ENCODE measurements at regions not wholly inside any gene's neighbourhood (a gene's known extent, or its start where the extent isn't known, plus 50 kb on each side); places are given as distances from the start of the nearest gene placed in this dataset.

GRCh38 chr6:16903470-16903869, 142.2 kb upstream of the ATXN1 start:
- no peak overlapping the region for H3K9ac ChIP-seq (ENCODE audit: low read length)
- TF ChIP-seq SMC3 (conservative IDR thresholded peaks at IDR 0.05; ENCODE audit: poor library complexity) (no peak), TAF1 (IDR thresholded peaks at IDR 0.05; ENCODE audit: low read depth) (no peak), EZH2 (IDR thresholded peaks at IDR 0.05; ENCODE audit: borderline replicate concordance, insufficient read depth, low read length, poor library complexity, severe bottlenecking) (no peak), CTCF (IDR thresholded peaks at IDR 0.05; ENCODE audit: poor library complexity, severe bottlenecking) (no peak), RAD21 (conservative IDR thresholded peaks at IDR 0.05) (no peak), POLR2AphosphoS5 (IDR thresholded peaks at IDR 0.05) (no peak), MXI1 (conservative IDR thresholded peaks at IDR 0.05; ENCODE audit: poor library complexity, severe bottlenecking) (no peak)
- no peaks in the 10 kb centered on the region for H3K36me3 ChIP-seq (ENCODE audit: insufficient read depth, low read length)
- H4K20me1 ChIP-seq (ENCODE audit: insufficient read depth), result no peaks in the 10 kb centered on the region
- no peak overlapping the region for H3K4me3 ChIP-seq (ENCODE audit: low read length)
- H3K4me2 ChIP-seq (ENCODE audit: low read length), result no peak overlapping the region
- H2AFZ ChIP-seq (ENCODE audit: low read depth, low read length), result no peak overlapping the region
- H3K9me3 ChIP-seq (ENCODE audit: low read length), result no peaks in the 10 kb centered on the region
- no peaks in the 10 kb centered on the region for H3K27me3 ChIP-seq (ENCODE audit: insufficient read depth, low read depth, low read length)
- H3K79me2 ChIP-seq (replicated peaks; ENCODE audit: insufficient read depth, low read length), result no peaks in the 10 kb centered on the region
- no peaks in the 10 kb centered on the region for H3K9me2 ChIP-seq (ENCODE audit: insufficient read depth, low read length)
- no peak overlapping the region for H3K27ac ChIP-seq (ENCODE audit: low read length)
- H3F3A ChIP-seq (ENCODE audit: insufficient read depth, low read length, poor library complexity, severe bottlenecking), result no peaks in the 10 kb centered on the region

DNA sequence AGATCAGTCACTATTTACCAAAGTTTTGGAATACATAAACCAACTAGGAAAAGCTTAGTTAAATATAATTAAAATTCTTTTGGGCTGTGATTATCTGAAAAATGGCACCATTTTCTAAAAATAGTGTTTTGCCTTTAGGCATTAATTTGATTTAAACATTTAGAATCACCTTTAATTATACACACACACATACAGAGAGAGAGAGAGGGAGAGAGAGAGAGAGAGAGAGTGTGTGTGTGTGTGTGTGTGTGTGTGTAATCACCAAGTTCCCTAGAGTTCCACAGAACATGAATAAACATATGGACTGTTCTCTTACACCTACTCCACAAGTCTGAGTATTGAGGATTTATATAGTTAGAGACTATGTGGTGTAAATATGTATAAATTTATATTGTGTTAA, 141.2 kb upstream of the ATXN1 start:
- Histone ChIP-seq H3F3A (ENCODE audit: insufficient read depth, low read length, poor library complexity, severe bottlenecking) (no peaks in the 10 kb centered on the region), H2AFZ (ENCODE audit: low read depth, low read length) (no peak overlapping the region), H3K4me3 (ENCODE audit: low read length) (no peak overlapping the region), H3K9ac (ENCODE audit: low read length) (no peak overlapping the region), H3K27ac (ENCODE audit: low read length) (no peak overlapping the region), H3K9me2 (ENCODE audit: insufficient read depth, low read length) (no peaks in the 10 kb centered on the region), H3K36me3 (ENCODE audit: insufficient read depth, low read length) (no peaks in the 10 kb centered on the region), H3K27me3 (ENCODE audit: insufficient read depth, low read depth, low read length) (no peaks in the 10 kb centered on the region), H4K20me1 (ENCODE audit: insufficient read depth) (no peaks in the 10 kb centered on the region), H3K79me2 (replicated peaks; ENCODE audit: insufficient read depth, low read length) (no peaks in the 10 kb centered on the region), H3K9me3 (ENCODE audit: low read length) (no peaks in the 10 kb centered on the region), H3K4me2 (ENCODE audit: low read length) (no peak overlapping the region)
- TF ChIP-seq EP300 (conservative IDR thresholded peaks at IDR 0.05; ENCODE audit: poor library complexity, severe bottlenecking) (no peak), EZH2 (IDR thresholded peaks at IDR 0.05; ENCODE audit: borderline replicate concordance, insufficient read depth, low read length, poor library complexity, severe bottlenecking) (no peak), REST (IDR thresholded peaks at IDR 0.05; ENCODE audit: borderline replicate concordance) (no peak), CTCF (IDR thresholded peaks at IDR 0.05; ENCODE audit: poor library complexity, severe bottlenecking) (no peak), TAF1 (IDR thresholded peaks at IDR 0.05; ENCODE audit: low read depth) (no peak), RAD21 (conservative IDR thresholded peaks at IDR 0.05) (no peak), MXI1 (conservative IDR thresholded peaks at IDR 0.05; ENCODE audit: poor library complexity, severe bottlenecking) (no peak), SMC3 (conservative IDR thresholded peaks at IDR 0.05; ENCODE audit: poor library complexity) (no peak), POLR2AphosphoS5 (IDR thresholded peaks at IDR 0.05) (no peak)
